ENCODE measurements at regions not wholly inside any gene's neighbourhood (a gene's known extent, or its start where the extent isn't known, plus 50 kb on each side); places are given as distances from the start of the nearest gene placed in this dataset.

DNA sequence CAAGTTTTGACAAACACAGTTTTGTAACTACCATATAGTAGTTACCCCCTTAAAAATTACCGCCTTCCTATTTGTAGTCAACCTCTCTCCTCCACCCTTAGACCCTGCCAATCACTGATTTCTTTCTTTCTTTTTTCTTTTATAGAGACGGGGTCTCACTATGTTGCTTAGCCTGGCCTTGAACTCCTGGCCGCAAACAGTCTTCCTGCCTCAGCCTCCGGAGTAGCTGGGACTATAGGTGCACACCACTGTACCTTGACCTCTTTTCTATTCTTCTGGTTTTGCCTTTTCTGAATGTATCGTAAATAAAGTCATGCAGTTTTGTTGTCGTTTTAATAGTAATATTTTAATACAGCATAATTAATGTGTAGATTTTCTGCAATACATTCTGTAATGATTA is 460.3 kb downstream of the EPM2A start:
- Mint-ChIP-seq H3K27ac (no peak overlapping the region), H3K4me1 (peaks cover 6% of the 10 kb centered on the region in 2 experiments), H3K36me3 (ENCODE audit: insufficient read depth in 1 of 3, low read depth in 3 of 3) (no peaks in the 10 kb centered on the region), H3K4me3 (no peak overlapping the region), H3K27me3 (ENCODE audit: low read depth) (no peaks in the 10 kb centered on the region), H3K9me3 (no peaks in the 10 kb centered on the region)
- H3K4me1 ChIP-seq (ENCODE audit: insufficient read depth, low read length) = no peaks in the 10 kb centered on the region
- no peak overlapping the region for H3K56ac ChIP-seq (ENCODE audit: insufficient read length, low read depth, low read length)
- no peak overlapping the region for H3T11ph ChIP-seq (ENCODE audit: low read length)
- H2AFZ ChIP-seq (ENCODE audit: low read length) = no peak overlapping the region
- no CpG with 5 or more reads among the region's 6 CpGs for WGBS (ENCODE audit: extremely low coverage, insufficient read length, low lambda C conversion rate)
- H3K14ac ChIP-seq (ENCODE audit: insufficient read depth, low read length) = no peak overlapping the region
- H3K18ac ChIP-seq (ENCODE audit: insufficient read length, low read depth, low read length) = no peak overlapping the region
- H4K91ac ChIP-seq (ENCODE audit: insufficient read length, low read depth, low read length) = no peak overlapping the region
- H3K4ac ChIP-seq (ENCODE audit: low read depth, low read length) = no peak overlapping the region
- no peak for DNase-seq
- H2BK15ac ChIP-seq (ENCODE audit: low read depth, low read length) = no peak overlapping the region
- H3K27ac ChIP-seq (ENCODE audit: insufficient read length, low read depth, low read length) = no peak overlapping the region
- H2BK5ac ChIP-seq (ENCODE audit: insufficient read length, low read length) = no peak overlapping the region
- no peak overlapping the region for H2BK120ac ChIP-seq (ENCODE audit: low read depth, low read length, poor library complexity, severe bottlenecking)
- no peaks in the 10 kb centered on the region for H3K9me3 ChIP-seq (ENCODE audit: control insufficient read depth, low read depth, low read length)
- no peak overlapping the region for H2AK5ac ChIP-seq (ENCODE audit: insufficient read length, low read length)
- H3K79me2 ChIP-seq (ENCODE audit: insufficient read depth, low read length) = no peaks in the 10 kb centered on the region
- H3K4me2 ChIP-seq (ENCODE audit: insufficient read depth, insufficient read length, low read length) = no peak overlapping the region
- H2BK12ac ChIP-seq (ENCODE audit: insufficient read length, low read depth, low read length) = no peak overlapping the region
- no peak overlapping the region for H4K8ac ChIP-seq (replicated peaks; ENCODE audit: insufficient read length, low read depth, low read length)
- no peak overlapping the region for H4K5ac ChIP-seq (ENCODE audit: insufficient read length, low read depth, low read length)
- no peak overlapping the region for H3K23ac ChIP-seq (ENCODE audit: insufficient read length, low read depth, low read length)
- H4K20me1 ChIP-seq (ENCODE audit: control insufficient read depth, insufficient read depth, insufficient read length) = no peaks in the 10 kb centered on the region
- H3K27me3 ChIP-seq (ENCODE audit: insufficient read depth, low read length) = no peaks in the 10 kb centered on the region
- TF ChIP-seq, protein P1, sequence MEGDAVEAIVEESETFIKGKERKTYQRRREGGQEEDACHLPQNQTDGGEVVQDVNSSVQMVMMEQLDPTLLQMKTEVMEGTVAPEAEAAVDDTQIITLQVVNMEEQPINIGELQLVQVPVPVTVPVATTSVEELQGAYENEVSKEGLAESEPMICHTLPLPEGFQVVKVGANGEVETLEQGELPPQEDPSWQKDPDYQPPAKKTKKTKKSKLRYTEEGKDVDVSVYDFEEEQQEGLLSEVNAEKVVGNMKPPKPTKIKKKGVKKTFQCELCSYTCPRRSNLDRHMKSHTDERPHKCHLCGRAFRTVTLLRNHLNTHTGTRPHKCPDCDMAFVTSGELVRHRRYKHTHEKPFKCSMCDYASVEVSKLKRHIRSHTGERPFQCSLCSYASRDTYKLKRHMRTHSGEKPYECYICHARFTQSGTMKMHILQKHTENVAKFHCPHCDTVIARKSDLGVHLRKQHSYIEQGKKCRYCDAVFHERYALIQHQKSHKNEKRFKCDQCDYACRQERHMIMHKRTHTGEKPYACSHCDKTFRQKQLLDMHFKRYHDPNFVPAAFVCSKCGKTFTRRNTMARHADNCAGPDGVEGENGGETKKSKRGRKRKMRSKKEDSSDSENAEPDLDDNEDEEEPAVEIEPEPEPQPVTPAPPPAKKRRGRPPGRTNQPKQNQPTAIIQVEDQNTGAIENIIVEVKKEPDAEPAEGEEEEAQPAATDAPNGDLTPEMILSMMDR (conservative IDR thresholded peaks at IDR 0.05) = no peak
- no peak overlapping the region for H2BK20ac ChIP-seq (ENCODE audit: low read depth, low read length, poor library complexity, severe bottlenecking)
- no peak overlapping the region for H3K9ac ChIP-seq (ENCODE audit: extremely low read depth, insufficient read length, low read length)
- no peaks in the 10 kb centered on the region for H3K23me2 ChIP-seq (ENCODE audit: insufficient read length, low read depth, low read length, poor library complexity, severe bottlenecking)
- no peaks in the 10 kb centered on the region for H3K79me1 ChIP-seq (ENCODE audit: insufficient read depth, low read depth, low read length, poor library complexity, severe bottlenecking)

All from H9 (cell line).